GM18861 (cell line): ENCODE measurements at regions not wholly inside any gene's neighbourhood (a gene's known extent, or its start where the extent isn't known, plus 50 kb on each side); places are given as distances from the start of the nearest gene placed in this dataset.

Source experiments
- ATAC-seq: cut with Tn5 transposase; IDR thresholded peaks from one replicate; pipeline ENCODE4 v1.9.1; 2021; ENCODE audit not compliant: unreplicated experiment

GRCh38 chr4:169815606-169816005, 57.9 kb upstream of the HPF1 start:
- peak; percentile 69 for ATAC-seq

- no peak for ATAC-seq
Measured at GRCh38 chr4:169811476-169811875, 53.7 kb upstream of the HPF1 start.

GRCh38 chr4:169810325-169811323, 52.9 kb upstream of the HPF1 start:
- ATAC-seq, result peak; percentile 68

- ATAC-seq, result no peak
Measured at GRCh38 chr4:169807934-169808509, 50.3 kb upstream of the HPF1 start.
